Nephron progenitor cell (in vitro differentiated cells): ENCODE measurements at regions not wholly inside any gene's neighbourhood (a gene's known extent, or its start where the extent isn't known, plus 50 kb on each side); places are given as distances from the start of the nearest gene placed in this dataset.

Experiments used
- DNase-seq: peaks from one replicate; pipeline ENCODE4 v3.0.0; 2021
- H3K27ac Mint-ChIP-seq: 2 replicates; pipeline ENCODE4 v1.8.0; 2021; ENCODE audit warnings: mild to moderate bottlenecking, moderate library complexity, mixed read lengths
- H3K27me3 Mint-ChIP-seq: 2 replicates; pipeline ENCODE4 v1.8.0; 2021; ENCODE audit warnings: mild to moderate bottlenecking, low read depth, mixed read lengths; ENCODE audit not compliant: poor library complexity
- H3K36me3 Mint-ChIP-seq: 2 replicates; pipeline ENCODE4 v1.8.0; 2021; ENCODE audit warnings: low read depth, mixed read lengths
- H3K4me1 Mint-ChIP-seq: 2 replicates; pipeline ENCODE4 v1.8.0; 2021; ENCODE audit warnings: mixed read lengths
- H3K4me3 Mint-ChIP-seq: 2 replicates; pipeline ENCODE4 v1.8.0; 2021; ENCODE audit warnings: mild to moderate bottlenecking, moderate library complexity, mixed read lengths
- H3K9me3 Mint-ChIP-seq: 2 replicates; pipeline ENCODE4 v1.8.0; 2021; ENCODE audit warnings: mild to moderate bottlenecking, moderate library complexity, mixed read lengths
- CTCF ChIP-seq: fragments of 200-600 bp; sonication (generic); IDR thresholded peaks from 2 replicates; pipeline ENCODE4 v1.5.0; 2021; ENCODE audit warnings: antibody characterized with exemption

- H3K4me1 Mint-ChIP-seq, result peaks cover 16% of the 10 kb centered on the region
- no peak for DNase-seq
- no peaks in the 10 kb centered on the region for H3K9me3 Mint-ChIP-seq
- no peak overlapping the region for H3K27ac Mint-ChIP-seq
- H3K27me3 Mint-ChIP-seq, result peaks cover 17% of the 10 kb centered on the region
- no peak overlapping the region for H3K4me3 Mint-ChIP-seq
- no peaks in the 10 kb centered on the region for H3K36me3 Mint-ChIP-seq
- TF ChIP-seq CTCF, result no peak
These were observed 64.0 kb upstream of the SOX9 start for GRCh38 chr17:72056727-72057290.

- TF ChIP-seq CTCF, result no peak
- no peak for DNase-seq
- Mint-ChIP-seq H3K27me3 (peaks cover 17% of the 10 kb centered on the region), H3K27ac (no peak overlapping the region), H3K9me3 (no peaks in the 10 kb centered on the region), H3K36me3 (no peaks in the 10 kb centered on the region), H3K4me3 (no peak overlapping the region), H3K4me1 (no peaks in the 10 kb centered on the region)
These were observed 60.7 kb upstream of the SOX9 start for GRCh38 chr17:72060084-72060483.

GRCh38 chr17:72063262-72063661 lies 57.6 kb upstream of the SOX9 start:
- no peak for TF ChIP-seq CTCF
- Mint-ChIP-seq H3K4me1 (no peaks in the 10 kb centered on the region), H3K36me3 (peaks cover 8% of the 10 kb centered on the region), H3K9me3 (peaks cover 14% of the 10 kb centered on the region), H3K4me3 (no peak overlapping the region), H3K27ac (no peak overlapping the region), H3K27me3 (peaks cover 8% of the 10 kb centered on the region)
- no peak for DNase-seq

- TF ChIP-seq CTCF, result no peak
- peaks cover 8% of the 10 kb centered on the region for H3K27me3 Mint-ChIP-seq
- no peak for DNase-seq
- peaks cover 14% of the 10 kb centered on the region for H3K9me3 Mint-ChIP-seq
- H3K4me1 Mint-ChIP-seq, result no peaks in the 10 kb centered on the region
- peaks cover 8% of the 10 kb centered on the region for H3K36me3 Mint-ChIP-seq
- H3K4me3 Mint-ChIP-seq, result no peak overlapping the region
- H3K27ac Mint-ChIP-seq, result no peak overlapping the region
These were observed 56.9 kb upstream of the SOX9 start for GRCh38 chr17:72063756-72064450.

GRCh38 chr17:72064606-72065193 lies 56.1 kb upstream of the SOX9 start:
- TF ChIP-seq CTCF, result no peak
- no peak overlapping the region for H3K27ac Mint-ChIP-seq
- DNase-seq, result no peak
- no peaks in the 10 kb centered on the region for H3K4me1 Mint-ChIP-seq
- H3K27me3 Mint-ChIP-seq, result peaks cover 8% of the 10 kb centered on the region
- H3K36me3 Mint-ChIP-seq, result peaks cover 8% of the 10 kb centered on the region
- no peak overlapping the region for H3K4me3 Mint-ChIP-seq
- peaks cover 14% of the 10 kb centered on the region for H3K9me3 Mint-ChIP-seq
